T-helper 1 cell treated with Interleukin-12 subunit alpha and Interleukin-12 subunit beta and Interleukin-4 antibody, amounts not matched to agents 30 ng/mL and 1 ng/mL, for 36 hours (primary cell): ENCODE measurements at regions not wholly inside any gene's neighbourhood (a gene's known extent, or its start where the extent isn't known, plus 50 kb on each side); places are given as distances from the start of the nearest gene placed in this dataset.
"Not testable (repeated sequence)": the region's sequence is repeated elsewhere in the genome, so short reads cannot be mapped to it uniquely, and the experiment has no call there.

Experiments used
- intact Hi-C: fragments of 100-400 bp; cut with micrococcal nuclease; formaldehyde crosslinking; loops from one replicate; pipeline ENCODE4 v1.15.1; 2024

DNA sequence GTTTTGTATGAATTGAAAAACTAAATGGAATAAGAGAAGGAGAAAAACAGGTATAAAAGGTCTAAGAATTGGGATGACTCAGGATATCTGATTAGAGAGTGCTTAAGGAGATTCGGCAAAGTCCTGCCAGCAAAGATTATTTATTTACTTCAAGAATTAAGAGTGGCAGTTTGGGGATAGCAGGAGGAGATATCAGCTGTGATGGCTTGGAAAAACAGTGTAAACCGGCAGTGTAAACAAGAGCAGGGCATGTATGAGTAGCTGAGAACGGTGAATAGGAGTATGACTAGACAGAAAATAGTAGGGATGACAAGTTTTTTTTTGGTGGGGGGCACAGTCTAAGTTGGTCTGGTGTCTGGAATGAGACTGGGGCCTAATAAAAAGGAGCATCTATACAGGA, 231.9 kb upstream of the DUSP10 start:
- intact Hi-C loops, result not testable (repeated sequence)

DNA sequence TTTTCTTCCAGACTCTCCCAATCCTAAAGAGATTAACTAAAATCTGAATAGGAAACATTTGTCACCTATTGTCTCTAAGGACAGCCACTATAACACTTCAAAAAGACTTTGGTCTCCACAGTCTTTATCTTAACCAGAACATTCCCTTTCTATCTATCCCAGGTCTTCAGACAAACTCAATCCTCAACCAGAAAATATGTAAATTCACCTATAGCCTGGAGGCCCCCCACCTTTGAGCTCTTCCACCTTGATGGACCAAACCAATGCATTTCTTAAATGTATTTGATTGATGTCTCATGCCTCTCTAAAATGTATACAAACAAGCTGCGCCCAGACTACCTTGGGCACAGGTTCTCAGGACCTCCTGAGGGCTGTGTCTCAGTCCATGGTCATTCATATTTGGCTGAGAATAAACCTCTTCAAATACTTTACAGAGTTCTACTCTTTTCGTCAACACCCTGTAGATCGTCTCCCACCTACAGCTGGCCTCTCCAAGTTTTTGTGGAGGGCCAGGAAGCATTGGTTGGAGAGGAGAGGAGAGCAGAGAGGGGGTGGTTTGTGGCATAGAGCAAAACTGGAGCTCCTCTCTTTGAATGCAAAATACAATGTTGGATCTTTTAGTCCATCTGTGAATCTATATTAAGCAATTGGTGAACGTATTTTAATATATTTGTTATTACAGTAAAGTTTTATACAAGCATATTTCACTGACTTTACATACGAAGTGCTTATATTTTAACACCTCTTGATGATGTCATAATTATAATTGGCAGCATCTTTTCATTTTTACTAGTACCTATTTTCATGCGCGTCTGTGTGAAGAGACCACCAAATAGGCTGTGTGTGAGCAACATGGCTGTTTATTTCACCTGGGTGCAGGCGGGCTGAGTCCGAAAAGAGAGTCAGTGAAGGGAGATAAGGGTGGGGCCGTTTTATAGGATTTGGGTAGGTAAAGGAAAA, 230.7 kb upstream of the DUSP10 start:
- intact Hi-C loops, result no loop called here

DNA sequence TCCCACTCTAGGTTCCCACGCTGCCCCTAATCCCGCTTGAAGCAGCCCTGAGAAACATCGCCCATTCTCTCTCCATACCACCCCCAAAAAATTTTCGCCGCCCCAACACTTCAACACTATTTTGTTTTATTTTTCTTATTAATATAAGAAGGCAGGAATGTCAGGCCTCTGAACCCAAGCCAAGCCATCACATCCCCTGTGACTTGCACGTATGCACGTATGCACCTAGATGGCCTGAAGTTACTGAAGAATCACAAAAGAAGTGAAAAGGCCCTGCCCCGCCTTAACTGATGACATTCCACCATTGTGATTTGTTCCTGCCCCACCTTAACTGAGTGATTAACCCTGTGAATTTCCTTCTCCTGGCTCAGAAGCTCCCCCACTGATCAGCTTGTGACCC, 229.1 kb upstream of the DUSP10 start:
- intact Hi-C loops, result not testable (repeated sequence)

- intact Hi-C loops, result not testable (repeated sequence)
These were observed 227.5 kb upstream of the DUSP10 start for GRCh38 chr1:221969298-221969858.

GRCh38 chr1:221967538-221967937, 225.6 kb upstream of the DUSP10 start:
- intact Hi-C loops, result not testable (repeated sequence)

DNA sequence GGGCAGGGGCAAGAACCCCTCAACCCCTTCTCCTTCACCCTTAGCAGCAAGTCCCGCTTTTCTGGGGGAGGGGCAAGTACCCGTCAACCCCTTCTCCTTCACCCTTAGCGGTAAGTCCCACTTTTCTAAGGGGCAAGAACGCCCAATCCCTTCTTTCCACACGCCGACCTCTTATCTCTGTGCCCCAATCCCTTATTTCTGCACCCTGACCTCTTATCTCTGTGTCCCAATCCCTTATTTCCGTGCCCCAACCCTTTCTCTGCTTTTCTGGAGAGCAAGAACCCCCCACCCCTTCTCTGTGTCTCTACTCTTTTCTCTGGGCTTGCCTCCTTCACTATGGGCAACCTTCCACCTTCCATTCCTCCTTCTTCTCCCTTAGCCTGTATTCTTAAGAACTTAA, 225.0 kb upstream of the DUSP10 start:
- intact Hi-C loops, result not testable (repeated sequence)

DNA sequence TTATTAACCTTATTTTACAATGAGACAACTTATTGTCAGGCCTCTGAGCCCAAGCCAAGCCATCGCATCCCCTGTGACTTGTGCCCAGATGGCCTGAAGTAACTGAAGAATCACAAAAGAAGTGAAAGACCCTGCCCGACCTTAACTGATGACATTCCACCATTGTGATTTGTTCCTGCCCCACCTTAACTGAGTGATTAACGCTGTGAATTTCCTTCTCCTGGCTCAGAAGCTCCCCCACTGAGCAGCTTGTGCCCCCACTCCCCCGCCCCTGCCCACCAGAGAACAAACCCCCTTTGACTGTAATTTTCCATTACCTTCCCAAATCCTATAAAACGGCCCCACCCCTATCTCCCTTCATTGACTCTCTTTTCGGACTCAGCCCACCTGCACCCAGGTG, 224.0 kb upstream of the DUSP10 start:
- intact Hi-C loops, result not testable (repeated sequence)

GRCh38 chr1:221965252-221965651, 223.4 kb upstream of the DUSP10 start:
- intact Hi-C loops, result no loop called here

GRCh38 chr1:221963742-221964141, 221.9 kb upstream of the DUSP10 start:
- intact Hi-C loops, result no loop called here

- intact Hi-C loops, result no loop called here
These were observed 220.5 kb upstream of the DUSP10 start for GRCh38 chr1:221962385-221962784.

GRCh38 chr1:221961532-221962292, 219.8 kb upstream of the DUSP10 start:
- intact Hi-C loops, result loop anchor here (1.0 to 2.0 kb wide), 3 partner anchors 133 to 218 kb away; no protein-coding TSS in a partner anchor

GRCh38 chr1:221958161-221958562, 216.3 kb upstream of the DUSP10 start:
- intact Hi-C loops, result not testable (repeated sequence)

DNA sequence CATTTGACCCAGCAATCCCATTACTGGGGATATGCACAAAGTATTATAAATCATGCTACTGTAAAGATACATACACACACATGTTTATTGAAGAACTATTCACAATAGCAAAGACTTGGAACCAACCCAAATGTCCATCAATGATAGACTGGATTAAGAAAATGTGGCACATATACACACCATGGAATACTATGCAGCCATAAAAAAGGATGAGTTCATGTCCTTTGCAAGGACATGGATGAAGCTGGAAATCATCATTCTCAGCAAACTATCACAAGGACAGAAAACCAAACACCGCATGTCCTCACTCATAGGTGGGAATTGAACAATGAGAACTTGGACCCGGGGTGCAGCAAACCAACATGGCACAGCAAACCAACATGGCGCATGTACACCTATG, 215.5 kb upstream of the DUSP10 start:
- intact Hi-C loops, result not testable (repeated sequence)

DNA sequence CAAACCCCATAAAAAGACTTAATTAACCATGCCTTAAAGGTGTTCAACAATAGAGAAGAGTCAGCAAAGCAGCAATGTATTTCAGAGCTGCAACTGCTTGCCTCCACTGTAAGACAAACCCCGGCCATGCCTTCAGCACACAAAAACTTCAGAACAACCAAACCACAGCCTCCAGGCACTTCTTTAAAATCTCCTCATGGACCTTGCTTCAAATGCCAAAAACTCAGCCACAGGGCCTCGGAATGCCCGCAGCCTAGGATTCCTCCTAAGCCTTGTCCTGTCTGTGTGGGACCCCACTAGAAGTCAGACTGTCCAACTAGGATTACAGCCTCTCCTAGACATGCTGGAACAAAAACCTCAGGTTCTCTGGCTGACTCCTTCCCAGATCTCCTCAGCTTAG, 208.1 kb upstream of the DUSP10 start:
- intact Hi-C loops, result no loop called here

DNA sequence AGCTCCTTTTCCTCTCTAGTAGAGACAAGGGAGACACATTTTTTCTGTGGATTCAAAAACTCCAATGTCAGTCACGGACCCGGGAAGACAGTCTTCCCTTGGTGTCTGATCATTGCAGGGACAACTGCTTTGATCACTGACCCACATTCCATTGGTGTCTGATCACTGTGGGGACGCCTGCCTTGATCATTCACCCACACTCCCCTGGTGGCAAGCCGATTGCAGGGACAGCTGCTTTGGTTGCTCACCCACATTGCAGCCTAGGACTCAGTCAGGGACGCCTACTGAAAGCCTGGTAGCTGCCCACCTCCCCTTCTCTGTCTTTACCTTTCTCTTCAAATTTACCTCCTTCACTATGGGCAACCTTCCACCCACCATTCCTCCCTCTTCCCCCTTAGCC, 206.6 kb upstream of the DUSP10 start:
- intact Hi-C loops, result no loop called here

- intact Hi-C loops, result no loop called here
These were observed 205.8 kb upstream of the DUSP10 start for GRCh38 chr1:221947731-221948130.

DNA sequence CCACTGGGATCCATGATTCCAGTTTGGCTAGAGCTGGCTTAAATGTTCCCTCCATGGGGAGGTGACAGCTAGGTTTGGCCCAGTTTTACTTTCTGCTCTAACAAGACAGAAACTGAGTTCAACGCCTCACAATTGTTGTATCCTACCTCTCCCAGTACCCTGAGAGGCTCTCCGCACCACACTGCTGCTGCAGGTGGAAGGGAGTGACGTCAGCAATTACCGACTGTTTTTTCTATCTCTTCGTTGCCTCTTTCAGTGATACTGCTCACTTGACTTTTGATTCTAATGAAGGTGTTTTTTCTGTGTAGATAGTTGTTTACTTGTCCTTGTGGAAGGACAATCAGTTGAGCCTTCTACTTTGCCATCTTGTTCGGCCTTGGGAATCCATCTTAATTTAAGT, 204.9 kb upstream of the DUSP10 start:
- intact Hi-C loops, result no loop called here

- intact Hi-C loops, result no loop called here
These were observed 203.8 kb upstream of the DUSP10 start for GRCh38 chr1:221945669-221946068.

DNA sequence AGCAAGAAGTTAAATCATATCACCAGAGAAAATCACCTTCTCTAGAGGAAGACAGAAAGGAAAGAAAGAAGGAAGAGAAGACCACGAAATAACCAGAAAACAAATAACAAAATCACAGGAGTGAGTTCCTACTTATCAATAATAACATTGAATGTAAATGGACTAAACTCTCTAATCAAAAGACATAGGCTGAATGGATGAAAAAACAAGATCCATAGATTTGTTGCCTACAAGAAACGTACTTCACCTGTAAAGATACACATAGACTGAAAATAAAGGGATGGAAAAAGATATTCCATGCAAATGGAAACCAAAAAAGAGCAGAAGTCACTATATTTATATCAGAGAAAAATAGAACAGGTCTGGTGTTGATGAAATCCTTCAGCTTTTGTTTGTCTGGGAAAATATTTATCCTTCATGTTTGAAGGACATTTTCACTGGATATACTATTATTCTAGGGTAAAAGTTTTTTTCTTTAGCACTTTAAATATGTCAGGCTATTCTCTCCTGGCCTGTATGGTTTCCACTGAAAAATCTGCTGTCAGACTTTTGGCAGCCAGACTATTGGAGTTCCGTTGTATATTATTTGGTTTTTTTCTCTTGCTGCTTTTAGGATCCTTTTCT, 202.5 kb upstream of the DUSP10 start:
- intact Hi-C loops, result no loop called here

DNA sequence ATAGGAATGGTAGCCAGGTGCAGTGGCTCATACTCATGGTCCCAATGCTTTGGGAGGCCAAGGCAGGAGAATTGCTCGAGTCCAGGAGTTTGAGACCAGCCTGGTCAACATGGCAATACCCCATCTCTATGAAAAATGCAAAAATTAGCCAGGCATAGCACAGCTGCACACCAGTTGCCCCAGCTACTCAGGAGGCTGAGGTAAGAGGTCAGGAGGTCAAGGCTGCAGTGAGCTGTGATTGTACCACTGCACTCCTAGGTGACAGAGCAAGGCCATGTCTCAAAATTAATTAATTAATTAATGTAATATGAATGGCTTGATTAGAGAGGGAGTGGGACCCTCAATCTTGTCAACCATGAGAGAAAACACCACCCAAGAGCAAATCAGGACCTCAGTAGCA, 198.7 kb upstream of the DUSP10 start:
- intact Hi-C loops, result no loop called here

GRCh38 chr1:221939607-221940006, 197.7 kb upstream of the DUSP10 start:
- intact Hi-C loops, result no loop called here
